Stimulated activated naive B cell treated with anti-CD40 and anti-IgM and Interleukin-4, amounts not matched to agents 10 μg/mL and 1 μg/mL and 100 μg/mL, for 72 hours (primary cell): ENCODE measurements at regions not wholly inside any gene's neighbourhood (a gene's known extent, or its start where the extent isn't known, plus 50 kb on each side); places are given as distances from the start of the nearest gene placed in this dataset.
"Not testable (repeated sequence)": the region's sequence is repeated elsewhere in the genome, so short reads cannot be mapped to it uniquely, and the experiment has no call there.

Experiments used
- ATAC-seq, 2 donors: fragments of 150-1000 bp; cut with Tn5 transposase; replicated peaks; 2 replicates each; pipeline ENCODE4 v1.10.0; 2021; ENCODE audit warnings: moderate library complexity in 1 of 2
- DNase-seq: peaks from one replicate; pipeline ENCODE4 v3.0.0; 2021
- H3K27ac Mint-ChIP-seq: one replicate; pipeline ENCODE4 v1.8.0; 2022; ENCODE audit warnings: mild to moderate bottlenecking, mixed read lengths
- H3K27me3 Mint-ChIP-seq, 2 donors: one replicate each; pipeline ENCODE4 v1.8.0; 2022; ENCODE audit warnings: mixed read lengths in 2 of 2
- H3K36me3 Mint-ChIP-seq, 2 donors: one replicate each; pipeline ENCODE4 v1.8.0; 2022; ENCODE audit warnings: mixed read lengths in 2 of 2, mild to moderate bottlenecking in 1 of 2
- H3K4me1 Mint-ChIP-seq, 2 donors: one replicate each; pipeline ENCODE4 v1.8.0; 2022; ENCODE audit warnings: mixed read lengths in 2 of 2, mild to moderate bottlenecking in 1 of 2
- H3K4me3 Mint-ChIP-seq, 2 donors: one replicate each; pipeline ENCODE4 v1.8.0; 2022; ENCODE audit warnings: mild to moderate bottlenecking in 2 of 2, mixed read lengths in 2 of 2, moderate library complexity in 1 of 2
- H3K9me3 Mint-ChIP-seq, 2 donors: one replicate each; pipeline ENCODE4 v1.8.0; 2022; ENCODE audit warnings: mixed read lengths in 2 of 2, mild to moderate bottlenecking in 1 of 2

DNA sequence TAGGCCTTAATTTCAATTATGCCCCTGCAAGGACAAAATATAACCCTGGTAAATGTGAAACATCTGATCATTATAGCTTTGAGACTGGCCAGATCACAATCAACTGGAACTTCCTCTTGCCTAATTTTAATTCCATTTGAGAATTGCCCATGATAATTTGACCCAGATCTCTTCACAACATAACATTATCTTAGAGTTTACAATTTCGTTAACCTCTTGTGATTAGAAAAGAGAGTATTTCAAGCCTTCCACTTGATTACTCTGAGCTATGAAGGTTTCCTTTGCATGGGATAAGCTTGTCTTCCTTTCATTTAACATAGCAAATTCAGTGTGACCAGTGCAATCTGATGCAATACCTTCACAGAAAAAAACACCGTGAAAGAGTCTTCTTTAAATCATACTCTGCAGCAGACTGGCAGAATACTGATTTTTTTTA, 143.6 kb downstream of the DUSP6 start:
- Mint-ChIP-seq H3K27me3 (no peaks in the 10 kb centered on the region), H3K36me3 (no peaks in the 10 kb centered on the region), H3K4me1 (peaks cover 5 to 11% of the 10 kb centered on the region in 2 donors), H3K4me3 (no peak overlapping the region), H3K9me3 (no peaks in the 10 kb centered on the region), H3K27ac (no peak overlapping the region)
- ATAC-seq, result no peak
- DNase-seq, result no peak

DNA sequence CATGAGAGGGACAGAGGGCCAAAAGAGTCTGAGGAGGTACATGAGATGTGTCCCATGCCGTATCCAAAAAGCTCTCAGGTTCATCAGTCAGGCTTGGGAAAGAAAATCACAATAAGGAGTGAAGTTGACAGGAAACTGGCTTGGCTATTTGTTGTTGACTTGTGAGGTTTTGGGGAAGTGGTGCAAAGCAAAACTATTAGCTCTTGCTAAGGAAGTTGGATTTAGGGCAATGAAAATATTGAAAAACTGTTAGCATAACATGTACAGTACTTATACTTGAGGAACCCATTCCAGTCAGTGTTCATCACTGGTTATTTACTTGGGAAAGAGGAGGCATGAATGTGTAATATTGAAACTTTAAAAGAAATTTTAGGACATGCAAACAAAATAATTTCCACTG, 145.9 kb downstream of the DUSP6 start:
- Mint-ChIP-seq H3K4me1 (peaks cover 5 to 11% of the 10 kb centered on the region in 2 donors), H3K36me3 (no peaks in the 10 kb centered on the region), H3K27ac (no peak overlapping the region), H3K27me3 (no peaks in the 10 kb centered on the region), H3K4me3 (no peak overlapping the region), H3K9me3 (no peaks in the 10 kb centered on the region)
- DNase-seq, result no peak
- no peak for ATAC-seq

DNA sequence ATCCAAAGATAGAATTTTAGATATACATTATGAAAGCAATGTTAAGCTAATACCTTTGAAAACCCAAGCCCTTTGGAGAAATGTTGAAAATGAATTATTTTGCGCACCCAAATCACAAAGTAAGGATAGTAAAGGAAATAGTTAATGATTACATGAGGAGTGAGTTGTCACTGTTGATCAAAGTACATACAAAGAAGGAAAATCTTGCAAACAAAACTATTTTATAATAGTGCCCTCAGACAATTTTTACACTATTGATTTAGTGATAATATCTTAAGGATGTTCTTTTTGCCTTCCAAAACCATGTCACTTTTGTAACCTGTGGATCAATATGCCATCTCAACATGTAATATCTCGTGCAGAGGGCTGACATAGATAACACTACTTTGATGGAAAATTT, 146.8 kb downstream of the DUSP6 start:
- H3K4me3 Mint-ChIP-seq, result no peak overlapping the region
- peaks cover 6 to 15% of the 10 kb centered on the region in 2 donors for H3K4me1 Mint-ChIP-seq
- DNase-seq, result no peak
- H3K36me3 Mint-ChIP-seq, result peaks cover 0 to under 1% of the 10 kb centered on the region in 2 donors
- no peak overlapping the region for H3K27ac Mint-ChIP-seq
- no peak for ATAC-seq
- no peaks in the 10 kb centered on the region for H3K27me3 Mint-ChIP-seq
- H3K9me3 Mint-ChIP-seq, result no peaks in the 10 kb centered on the region

DNA sequence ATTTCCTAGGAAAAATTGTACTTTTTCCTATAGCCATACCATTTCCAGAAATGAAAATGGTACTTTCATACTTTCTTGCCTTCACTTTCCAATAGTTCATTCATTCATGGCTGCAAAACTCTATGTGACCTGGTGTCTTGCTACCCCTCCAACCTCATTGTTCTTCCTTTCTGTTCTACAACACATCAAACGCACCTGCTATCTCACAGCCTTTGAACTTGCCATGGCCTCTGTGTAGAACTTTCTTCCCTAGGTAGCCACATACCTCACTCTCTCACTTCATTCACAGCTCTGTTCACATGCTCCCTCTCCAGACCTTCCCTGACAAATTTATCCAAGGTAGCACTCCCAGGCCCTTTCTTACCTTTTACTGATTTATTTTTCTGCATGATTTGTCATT, 149.2 kb downstream of the DUSP6 start:
- Mint-ChIP-seq H3K27ac (no peak overlapping the region), H3K27me3 (no peaks in the 10 kb centered on the region), H3K9me3 (no peaks in the 10 kb centered on the region), H3K4me3 (no peak overlapping the region), H3K4me1 (peaks cover 11 to 26% of the 10 kb centered on the region in 2 donors), H3K36me3 (peaks cover 0 to 2% of the 10 kb centered on the region in 2 donors)
- ATAC-seq (no peak), DNase-seq (no peak)

DNA sequence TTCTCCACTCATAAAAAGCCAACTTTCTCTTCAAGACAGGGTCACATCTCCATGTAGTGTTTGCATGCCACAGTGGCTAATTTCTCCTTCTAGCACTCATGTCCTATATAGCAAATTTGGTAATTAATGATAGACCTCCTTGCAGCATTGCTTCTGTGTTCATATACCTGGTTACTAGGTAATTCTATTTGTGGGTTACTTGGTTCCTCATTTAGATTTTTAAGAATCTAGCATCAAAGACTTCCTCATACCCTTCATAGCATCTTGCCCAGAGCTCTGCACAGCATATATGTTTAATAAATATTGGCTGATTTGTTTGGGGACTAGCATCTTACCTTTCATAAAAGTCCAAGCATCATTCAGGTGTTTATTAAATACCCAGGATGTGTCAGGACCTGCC, 152.1 kb downstream of the DUSP6 start:
- no peaks in the 10 kb centered on the region for H3K27me3 Mint-ChIP-seq
- peak; percentile 83 to 85 for ATAC-seq
- peaks cover 0 to 2% of the 10 kb centered on the region in 2 donors for H3K36me3 Mint-ChIP-seq
- peaks cover 6 to 14% of the 10 kb centered on the region in 2 donors for H3K4me1 Mint-ChIP-seq
- no peak for DNase-seq
- H3K9me3 Mint-ChIP-seq, result no peaks in the 10 kb centered on the region
- no peak overlapping the region for H3K27ac Mint-ChIP-seq
- no peak overlapping the region for H3K4me3 Mint-ChIP-seq

DNA sequence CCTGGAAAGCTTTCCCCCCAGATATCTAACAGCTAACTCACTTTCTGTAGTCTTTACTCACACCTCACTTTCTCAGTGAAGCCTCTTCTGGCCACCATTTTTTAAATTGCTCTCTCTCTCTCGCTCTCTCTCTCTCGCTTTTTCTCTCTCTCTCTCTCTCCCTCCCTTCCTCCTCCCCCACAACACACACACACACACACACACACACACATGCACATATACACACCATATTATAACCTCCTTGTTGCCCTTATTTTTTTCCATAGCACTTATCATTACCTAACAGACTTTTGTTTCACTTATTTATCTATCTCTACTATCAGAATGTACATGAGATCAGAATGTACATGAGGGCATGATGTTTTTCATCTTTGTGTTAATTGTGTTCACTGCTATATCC, 156.8 kb downstream of the DUSP6 start:
- H3K9me3 Mint-ChIP-seq, result no peaks in the 10 kb centered on the region
- ATAC-seq (no peak), DNase-seq (no peak)
- peaks cover 0 to under 1% of the 10 kb centered on the region in 2 donors for H3K36me3 Mint-ChIP-seq
- H3K4me3 Mint-ChIP-seq, result no peak overlapping the region
- no peak overlapping the region for H3K27ac Mint-ChIP-seq
- no peaks in the 10 kb centered on the region for H3K27me3 Mint-ChIP-seq
- H3K4me1 Mint-ChIP-seq, result peaks cover 4 to 11% of the 10 kb centered on the region in 2 donors

DNA sequence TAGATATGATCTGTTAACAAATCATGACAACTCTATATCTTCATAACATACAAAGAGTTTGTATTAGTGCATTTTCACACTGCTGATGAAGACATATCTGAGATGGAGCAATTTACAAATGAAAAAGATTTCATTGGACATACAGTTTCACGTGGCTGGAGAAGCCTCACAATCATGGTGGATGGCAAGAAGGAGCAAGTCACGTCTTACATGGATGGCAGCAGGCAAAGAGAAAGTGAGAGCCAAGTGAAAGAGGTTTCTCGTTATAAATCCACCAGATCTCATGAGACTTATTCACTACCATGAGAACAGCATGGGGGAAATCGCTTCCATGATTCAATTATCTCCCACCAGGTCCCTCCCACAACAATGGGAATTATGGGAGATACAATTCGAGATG, 157.6 kb downstream of the DUSP6 start:
- H3K36me3 Mint-ChIP-seq, result no peaks in the 10 kb centered on the region
- peaks cover 0 to 3% of the 10 kb centered on the region in 2 donors for H3K4me1 Mint-ChIP-seq
- no peaks in the 10 kb centered on the region for H3K27me3 Mint-ChIP-seq
- H3K9me3 Mint-ChIP-seq, result no peaks in the 10 kb centered on the region
- DNase-seq, result no peak
- no peak for ATAC-seq
- no peak overlapping the region for H3K27ac Mint-ChIP-seq
- H3K4me3 Mint-ChIP-seq, result no peak overlapping the region

DNA sequence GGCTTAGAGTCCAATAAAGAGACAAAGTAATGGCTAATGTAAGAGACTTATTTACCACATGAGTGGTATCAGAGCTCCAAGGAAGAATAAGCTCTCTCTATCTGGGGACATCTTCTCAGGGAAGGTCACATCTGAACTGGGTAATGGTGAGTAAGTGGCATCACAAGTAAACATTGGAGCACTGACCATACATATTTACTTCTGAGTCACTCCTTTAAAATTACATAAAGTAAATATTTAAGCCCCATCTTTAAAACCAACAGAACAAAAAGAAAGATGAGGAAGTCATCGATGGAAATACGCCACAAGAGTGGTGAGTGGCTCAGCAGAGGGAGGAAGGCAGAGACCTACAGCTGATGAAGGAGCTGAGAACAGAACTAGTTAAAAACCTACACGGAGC, 159.9 kb downstream of the DUSP6 start:
- H3K4me3 Mint-ChIP-seq, result no peak overlapping the region

DNA sequence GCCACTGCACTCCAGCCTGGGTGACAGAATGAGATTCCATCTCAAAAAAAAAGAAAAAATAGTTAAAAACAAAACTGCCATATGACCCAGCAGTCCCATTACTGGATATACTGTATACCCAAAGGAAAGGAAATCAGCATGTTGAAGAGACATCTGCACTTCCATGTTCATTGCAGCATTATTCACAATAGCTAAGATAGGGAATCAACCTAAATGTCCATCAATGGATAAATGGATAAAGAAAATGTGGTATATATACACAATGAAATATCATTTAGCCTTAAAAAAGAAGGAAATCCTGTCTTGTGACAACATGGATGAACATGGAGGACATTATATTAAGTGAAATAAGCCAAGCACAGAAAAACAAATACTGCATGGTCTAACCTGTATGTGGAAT, 160.7 kb downstream of the DUSP6 start:
- H3K27me3 Mint-ChIP-seq, H3K36me3 Mint-ChIP-seq, H3K27ac Mint-ChIP-seq, H3K9me3 Mint-ChIP-seq, H3K4me3 Mint-ChIP-seq, DNase-seq, ATAC-seq, H3K4me1 Mint-ChIP-seq: not testable (repeated sequence)

More for the DNA sequence above, 159.9 kb downstream of the DUSP6 start:
- Mint-ChIP-seq H3K27me3 (no peaks in the 10 kb centered on the region), H3K36me3 (peaks cover 4 to 9% of the 10 kb centered on the region in 2 donors), H3K27ac (no peak overlapping the region), H3K4me1 (no peaks in the 10 kb centered on the region), H3K9me3 (peaks cover 8 to 9% of the 10 kb centered on the region in 2 donors)
- ATAC-seq, result no peak
- DNase-seq, result no peak

DNA sequence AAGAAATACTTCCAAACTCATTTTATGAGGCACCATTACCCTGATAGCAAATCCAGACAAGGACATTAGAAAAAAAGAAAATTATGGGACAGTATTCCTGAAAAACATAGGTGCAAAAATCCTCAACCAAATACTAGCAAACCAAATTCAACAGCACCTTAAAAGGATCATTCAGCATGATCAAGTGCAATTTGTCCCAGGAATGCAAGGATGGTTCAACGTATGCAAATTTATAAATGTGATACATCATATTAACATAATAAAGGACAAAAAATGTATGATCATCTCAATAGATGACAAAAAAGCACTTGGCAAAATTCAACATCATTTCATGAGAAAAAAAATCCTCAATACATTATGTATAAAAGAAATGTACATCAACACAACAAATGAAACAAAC, 162.9 kb downstream of the DUSP6 start:
- DNase-seq (no peak), ATAC-seq (no peak)
- Mint-ChIP-seq H3K4me1 (no peaks in the 10 kb centered on the region), H3K9me3 (peaks cover 8 to 9% of the 10 kb centered on the region in 2 donors), H3K27ac (no peak overlapping the region), H3K36me3 (peaks cover 4 to 9% of the 10 kb centered on the region in 2 donors), H3K4me3 (no peak overlapping the region), H3K27me3 (no peaks in the 10 kb centered on the region)

DNA sequence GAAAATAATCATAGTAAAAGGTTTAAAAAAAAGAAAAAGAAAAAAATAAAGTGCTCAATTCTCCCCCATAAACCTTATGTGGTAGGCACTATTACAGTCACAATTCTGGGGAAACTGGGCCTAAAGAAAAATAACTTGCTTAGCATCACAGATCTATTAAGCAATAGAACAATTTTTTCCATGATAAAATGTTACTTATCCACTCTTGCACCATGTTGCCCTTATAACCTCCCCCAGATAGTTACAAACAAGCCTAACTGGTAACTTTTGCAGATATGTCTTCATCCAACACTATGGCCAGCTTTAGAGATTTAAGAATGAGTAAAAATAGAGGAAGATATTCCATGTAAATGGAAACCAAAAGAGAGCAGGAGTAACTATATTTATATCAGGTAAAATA, 164.8 kb downstream of the DUSP6 start:
- peaks cover 4 to 9% of the 10 kb centered on the region in 2 donors for H3K36me3 Mint-ChIP-seq
- no peaks in the 10 kb centered on the region for H3K27me3 Mint-ChIP-seq
- DNase-seq (no peak), ATAC-seq (no peak)
- peaks cover 8 to 9% of the 10 kb centered on the region in 2 donors for H3K9me3 Mint-ChIP-seq
- peaks cover 2 to 3% of the 10 kb centered on the region in 2 donors for H3K4me1 Mint-ChIP-seq
- H3K27ac Mint-ChIP-seq, result no peak overlapping the region
- H3K4me3 Mint-ChIP-seq, result no peak overlapping the region

DNA sequence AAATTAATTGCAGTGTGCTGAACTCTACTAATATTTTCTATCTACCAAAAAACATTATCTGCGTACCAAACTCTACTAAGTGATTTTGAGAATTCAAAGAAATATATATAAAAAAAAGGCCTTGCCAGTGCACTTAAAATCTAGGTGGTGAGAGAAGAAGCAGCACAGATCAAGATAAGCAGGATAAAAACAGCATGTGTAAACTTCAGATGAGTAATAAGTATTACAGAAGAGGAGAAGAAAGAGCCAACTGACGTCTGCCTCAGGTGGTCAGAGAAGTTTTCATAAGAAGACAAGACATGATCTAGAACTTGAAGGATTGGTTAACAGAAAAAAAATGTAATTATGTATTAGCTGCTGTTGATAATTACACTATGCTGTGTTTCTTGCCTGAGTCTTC, 166.4 kb downstream of the DUSP6 start:
- Mint-ChIP-seq H3K36me3 (peaks cover 4 to 9% of the 10 kb centered on the region in 2 donors), H3K9me3 (peaks cover 8 to 9% of the 10 kb centered on the region in 2 donors), H3K27me3 (no peaks in the 10 kb centered on the region), H3K4me1 (peaks cover 8 to 19% of the 10 kb centered on the region in 2 donors), H3K4me3 (no peak overlapping the region), H3K27ac (no peak overlapping the region)
- DNase-seq, result no peak
- no peak for ATAC-seq

DNA sequence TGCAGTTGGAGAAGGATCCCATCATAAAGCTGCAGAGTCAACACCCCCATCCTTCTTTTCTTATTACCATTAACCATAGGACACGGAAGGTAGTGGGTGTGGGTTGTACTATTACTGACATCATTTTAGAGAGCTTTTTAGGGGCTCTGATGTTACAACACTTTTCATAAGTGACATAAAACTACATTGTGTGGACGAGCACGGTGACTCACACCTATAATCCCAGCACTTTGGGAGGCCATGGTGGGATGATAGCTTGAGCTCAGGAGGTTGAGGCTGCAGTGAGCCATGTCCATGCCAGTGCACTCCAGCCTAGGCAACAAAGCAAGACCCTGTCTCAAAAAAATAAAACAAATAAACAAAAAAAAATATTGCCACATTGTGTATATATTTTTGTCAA, 167.1 kb downstream of the DUSP6 start:
- no peak for ATAC-seq
- H3K4me1 Mint-ChIP-seq, result peaks cover 9 to 24% of the 10 kb centered on the region in 2 donors
- peaks cover 4 to 9% of the 10 kb centered on the region in 2 donors for H3K36me3 Mint-ChIP-seq
- no peak for DNase-seq
- peaks cover 8 to 9% of the 10 kb centered on the region in 2 donors for H3K9me3 Mint-ChIP-seq
- H3K27ac Mint-ChIP-seq, result no peak overlapping the region
- H3K27me3 Mint-ChIP-seq, result peaks cover 0 to 1% of the 10 kb centered on the region in 2 donors
- no peak overlapping the region for H3K4me3 Mint-ChIP-seq

DNA sequence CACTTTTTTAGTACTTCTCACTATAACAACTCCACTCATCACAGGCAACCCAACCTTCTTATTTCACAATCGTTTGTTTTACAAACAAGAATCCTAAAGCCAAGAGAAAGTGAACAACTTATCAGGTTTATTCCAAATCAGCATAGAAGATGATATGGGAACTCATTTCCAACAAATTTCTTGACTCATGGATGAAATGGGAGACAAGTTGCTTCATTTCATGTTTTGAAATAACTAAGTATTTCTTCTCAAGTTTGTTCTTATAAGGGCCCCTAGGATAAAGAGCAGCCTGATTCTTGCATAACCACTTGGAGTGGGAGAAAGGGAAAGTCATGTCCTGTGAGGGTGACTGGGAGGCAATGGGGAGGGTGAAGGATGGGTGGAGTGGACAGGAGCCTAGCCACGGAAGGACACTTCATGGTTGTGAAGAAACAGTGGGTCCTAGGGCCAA, 168.3 kb downstream of the DUSP6 start:
- peaks cover 4 to 6% of the 10 kb centered on the region in 2 donors for H3K36me3 Mint-ChIP-seq
- ATAC-seq, result no peak
- H3K4me3 Mint-ChIP-seq, result no peak overlapping the region
- peaks cover 5 to 7% of the 10 kb centered on the region in 2 donors for H3K9me3 Mint-ChIP-seq
- H3K27ac Mint-ChIP-seq, result no peak overlapping the region
- no peak for DNase-seq
- H3K27me3 Mint-ChIP-seq, result peaks cover 0 to 5% of the 10 kb centered on the region in 2 donors
- H3K4me1 Mint-ChIP-seq, result peaks cover 12 to 31% of the 10 kb centered on the region in 2 donors

DNA sequence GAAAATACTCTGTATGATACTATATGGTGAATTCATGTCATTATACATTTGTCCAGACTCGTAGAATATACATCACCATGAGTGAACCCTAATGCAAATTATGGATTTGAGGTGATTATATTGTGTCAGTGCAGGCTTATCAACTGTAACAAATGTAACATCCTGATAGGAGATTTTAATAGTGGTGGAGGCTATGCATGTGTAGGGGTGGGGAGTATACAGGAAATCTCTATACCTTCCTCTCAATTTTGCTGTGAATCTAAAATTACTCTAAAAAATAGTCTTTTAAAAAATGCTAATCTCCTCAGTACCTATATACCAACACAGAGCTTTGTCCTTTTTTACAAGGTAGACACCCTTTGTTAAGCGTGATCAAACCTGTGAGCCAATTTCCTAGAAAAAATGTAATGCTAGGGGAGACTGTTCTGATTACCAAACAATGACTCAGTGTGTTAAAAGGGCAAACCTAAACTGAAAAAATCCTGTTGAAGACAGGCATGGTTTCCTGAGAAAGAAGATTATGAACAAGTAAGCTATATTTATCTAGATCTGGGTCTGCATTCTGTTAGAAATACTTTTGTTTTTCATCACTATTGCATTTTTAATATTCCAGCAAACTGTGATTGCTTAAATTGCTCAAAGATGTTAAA, 170.9 kb downstream of the DUSP6 start:
- no peak for DNase-seq
- Mint-ChIP-seq H3K36me3 (no peaks in the 10 kb centered on the region), H3K9me3 (no peaks in the 10 kb centered on the region), H3K27me3 (peaks cover 0 to 5% of the 10 kb centered on the region in 2 donors), H3K27ac (no peak overlapping the region), H3K4me3 (peak overlapping the region in 1 of 2 donors; percentile 14), H3K4me1 (peaks cover 14 to 37% of the 10 kb centered on the region in 2 donors)
- ATAC-seq, result peak; percentile 69 to 73
